ENCODE measurements at regions not wholly inside any gene's neighbourhood (a gene's known extent, or its start where the extent isn't known, plus 50 kb on each side); places are given as distances from the start of the nearest gene placed in this dataset.

DNA sequence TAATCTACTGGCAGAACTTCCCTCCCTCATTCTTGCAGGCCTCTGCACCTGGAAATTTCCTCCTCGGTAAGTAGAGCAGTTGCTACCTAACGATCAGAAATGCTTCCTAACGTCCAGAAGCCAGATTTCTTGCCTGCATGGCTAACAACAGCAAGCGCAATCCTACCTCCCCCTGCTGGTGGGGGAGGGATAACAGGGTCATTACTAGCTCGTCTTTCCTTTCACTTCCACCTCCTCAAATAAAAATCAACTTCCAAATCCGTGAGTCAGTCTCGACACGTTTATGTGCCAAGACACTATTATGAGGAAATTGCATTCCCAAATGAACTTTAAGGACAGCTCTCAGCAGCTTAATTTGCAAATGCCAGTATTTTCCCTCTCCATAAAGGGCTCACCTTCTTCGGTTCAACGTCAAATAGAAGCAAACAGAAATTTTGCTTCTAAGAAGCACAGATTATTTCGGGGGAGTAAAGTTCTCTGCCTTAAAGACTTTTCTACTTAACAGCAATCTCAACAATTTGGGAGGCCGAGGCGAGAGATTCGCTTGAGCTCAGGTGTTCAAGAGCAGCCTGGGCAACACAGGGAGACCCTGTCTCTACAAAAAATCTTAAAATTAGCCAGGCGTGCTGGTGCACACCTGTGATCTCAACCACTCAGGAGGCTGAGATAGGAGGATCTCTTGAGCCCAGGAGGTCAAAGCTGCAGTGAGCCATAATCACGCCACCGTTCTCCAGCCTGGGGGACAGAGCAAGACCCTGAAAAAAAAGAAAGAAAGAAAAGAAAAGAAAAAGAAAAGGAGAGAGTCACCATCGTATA is 188.6 kb upstream of the PSMD7 start:
- no peak overlapping the region for H3K4me3 ChIP-seq
- peak; percentile 88 for ATAC-seq
- no peaks in the 10 kb centered on the region for H3K36me3 ChIP-seq
- no peaks in the 10 kb centered on the region for H3K4me1 ChIP-seq
- H3K27ac ChIP-seq = no peak overlapping the region
- intact Hi-C loops (cut with DNase I) = no loop called here
- H3K9me3 ChIP-seq = no peaks in the 10 kb centered on the region
- DNase-seq = no peak
- H3K27me3 ChIP-seq = no peaks in the 10 kb centered on the region
- TF ChIP-seq, protein P1, sequence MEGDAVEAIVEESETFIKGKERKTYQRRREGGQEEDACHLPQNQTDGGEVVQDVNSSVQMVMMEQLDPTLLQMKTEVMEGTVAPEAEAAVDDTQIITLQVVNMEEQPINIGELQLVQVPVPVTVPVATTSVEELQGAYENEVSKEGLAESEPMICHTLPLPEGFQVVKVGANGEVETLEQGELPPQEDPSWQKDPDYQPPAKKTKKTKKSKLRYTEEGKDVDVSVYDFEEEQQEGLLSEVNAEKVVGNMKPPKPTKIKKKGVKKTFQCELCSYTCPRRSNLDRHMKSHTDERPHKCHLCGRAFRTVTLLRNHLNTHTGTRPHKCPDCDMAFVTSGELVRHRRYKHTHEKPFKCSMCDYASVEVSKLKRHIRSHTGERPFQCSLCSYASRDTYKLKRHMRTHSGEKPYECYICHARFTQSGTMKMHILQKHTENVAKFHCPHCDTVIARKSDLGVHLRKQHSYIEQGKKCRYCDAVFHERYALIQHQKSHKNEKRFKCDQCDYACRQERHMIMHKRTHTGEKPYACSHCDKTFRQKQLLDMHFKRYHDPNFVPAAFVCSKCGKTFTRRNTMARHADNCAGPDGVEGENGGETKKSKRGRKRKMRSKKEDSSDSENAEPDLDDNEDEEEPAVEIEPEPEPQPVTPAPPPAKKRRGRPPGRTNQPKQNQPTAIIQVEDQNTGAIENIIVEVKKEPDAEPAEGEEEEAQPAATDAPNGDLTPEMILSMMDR (IDR thresholded peaks at IDR 0.05) = peak; percentile 54

DNA sequence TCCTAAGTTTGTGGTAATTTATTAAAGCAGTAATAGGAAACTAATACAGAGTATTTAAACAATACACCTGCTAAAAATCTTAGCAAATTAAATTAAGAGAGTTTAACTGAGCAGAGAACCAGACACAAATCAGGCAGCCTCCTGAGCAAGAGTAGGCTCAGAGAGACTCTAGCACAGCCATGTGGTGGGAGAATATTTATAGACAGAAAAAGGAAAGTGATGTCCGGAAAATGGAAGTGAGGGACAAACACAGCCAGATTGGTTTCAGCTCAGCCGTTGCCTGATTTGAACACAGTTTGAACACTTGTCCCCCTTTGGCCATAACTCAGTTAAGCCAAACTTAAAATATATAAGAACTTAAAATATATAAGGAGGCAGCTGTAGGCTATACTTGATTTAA is 192.6 kb upstream of the PSMD7 start:
- Histone ChIP-seq H3K4me1 (no peaks in the 10 kb centered on the region), H3K36me3 (no peaks in the 10 kb centered on the region), H3K4me3 (no peak overlapping the region), H3K9me3 (no peaks in the 10 kb centered on the region), H3K27ac (no peak overlapping the region), H3K27me3 (no peaks in the 10 kb centered on the region)
- ATAC-seq (no peak), DNase-seq (no peak)
- intact Hi-C loops (cut with DNase I) = no loop called here
- TF ChIP-seq, protein P1 (IDR thresholded peaks at IDR 0.05) = no peak

DNA sequence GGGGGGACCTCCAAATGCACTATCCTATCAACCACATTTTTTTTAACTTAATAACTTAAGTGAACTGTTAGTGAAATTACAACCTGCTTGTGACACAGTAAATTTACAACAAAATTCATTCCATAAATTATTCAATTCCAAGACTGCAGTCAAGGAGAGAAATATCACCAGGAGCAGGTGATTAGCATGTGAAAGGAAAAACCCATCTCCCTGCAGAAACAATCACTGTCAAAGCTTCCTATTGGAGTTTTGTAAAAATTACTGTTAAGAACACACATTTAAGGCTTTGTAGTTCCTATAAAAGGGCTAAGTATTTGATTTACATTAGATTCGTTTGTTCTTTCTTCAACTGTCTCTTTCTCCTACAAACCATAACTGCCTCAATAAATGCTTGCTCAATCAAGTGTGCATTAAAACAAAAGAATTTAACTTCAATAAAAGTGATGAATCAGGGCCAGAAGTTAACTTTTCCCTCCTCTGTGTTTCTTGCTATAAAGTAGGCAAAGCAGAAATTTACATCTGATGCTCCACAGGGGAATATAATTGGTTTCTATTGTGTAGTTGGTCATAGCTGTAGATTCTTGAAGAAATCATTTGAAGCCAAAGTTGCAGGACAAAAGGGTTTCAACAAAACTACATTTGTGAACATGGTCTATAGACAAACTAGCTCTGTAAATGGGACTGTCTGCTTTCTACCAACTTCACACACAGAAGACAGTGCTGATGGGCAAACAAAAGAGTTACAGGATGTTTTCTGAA is 195.1 kb upstream of the PSMD7 start:
- ATAC-seq = no peak
- H3K4me3 ChIP-seq = no peak overlapping the region
- no peaks in the 10 kb centered on the region for H3K4me1 ChIP-seq
- H3K27me3 ChIP-seq = no peaks in the 10 kb centered on the region
- H3K27ac ChIP-seq = no peak overlapping the region
- no peaks in the 10 kb centered on the region for H3K9me3 ChIP-seq
- DNase-seq = no peak
- no peaks in the 10 kb centered on the region for H3K36me3 ChIP-seq
- TF ChIP-seq, protein P1 (IDR thresholded peaks at IDR 0.05) = no peak
- intact Hi-C loops (cut with DNase I) = no loop called here

DNA sequence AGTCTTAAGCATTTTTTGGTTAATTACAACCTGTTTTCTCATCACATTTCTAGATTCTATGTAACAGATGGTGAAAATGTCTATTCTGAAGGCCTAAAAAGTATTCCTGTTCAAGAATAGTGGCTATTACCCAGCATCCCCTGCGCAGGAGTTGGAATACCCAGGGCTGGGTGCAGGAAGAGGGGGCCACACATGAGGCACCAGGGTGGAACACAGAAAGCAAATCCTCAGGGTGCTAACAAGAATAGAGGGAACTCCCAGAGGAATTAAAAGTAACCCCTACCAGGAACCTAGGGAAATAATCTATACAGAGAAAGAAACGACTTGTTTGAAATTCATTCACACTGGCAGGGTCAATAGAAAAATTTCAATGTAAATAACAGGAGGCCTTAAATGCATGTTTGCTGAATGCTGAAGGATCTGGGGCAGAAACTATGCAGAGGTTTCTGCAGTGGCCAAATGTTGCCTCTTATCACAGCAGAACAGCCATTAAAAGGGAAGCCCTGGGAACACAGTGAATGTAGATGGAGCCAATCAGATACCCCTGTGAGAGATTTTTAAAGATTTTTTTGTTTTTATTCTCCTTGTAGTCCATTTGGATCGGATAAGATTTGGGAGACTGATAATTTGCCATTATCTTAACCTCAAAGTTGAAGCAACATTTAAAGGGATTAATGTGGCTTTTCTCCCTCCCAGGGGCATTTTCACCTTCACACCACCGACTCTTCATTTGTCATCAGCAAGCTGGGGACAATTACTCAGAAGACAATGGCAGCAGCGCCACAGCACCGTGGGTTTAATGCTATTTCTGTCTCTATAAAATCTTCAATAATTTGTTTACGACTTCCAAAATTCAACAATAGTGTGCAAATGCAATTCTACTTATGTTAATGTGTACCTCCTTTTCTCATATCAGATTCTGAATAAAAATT is 196.0 kb upstream of the PSMD7 start:
- H3K4me1 ChIP-seq = no peaks in the 10 kb centered on the region
- TF ChIP-seq, protein P1 (IDR thresholded peaks at IDR 0.05) = no peak
- no peak overlapping the region for H3K27ac ChIP-seq
- H3K4me3 ChIP-seq = no peak overlapping the region
- DNase-seq (no peak), ATAC-seq (no peak)
- intact Hi-C loops (cut with DNase I) = no loop called here
- H3K27me3 ChIP-seq = no peaks in the 10 kb centered on the region
- H3K9me3 ChIP-seq = no peaks in the 10 kb centered on the region
- H3K36me3 ChIP-seq = no peaks in the 10 kb centered on the region

DNA sequence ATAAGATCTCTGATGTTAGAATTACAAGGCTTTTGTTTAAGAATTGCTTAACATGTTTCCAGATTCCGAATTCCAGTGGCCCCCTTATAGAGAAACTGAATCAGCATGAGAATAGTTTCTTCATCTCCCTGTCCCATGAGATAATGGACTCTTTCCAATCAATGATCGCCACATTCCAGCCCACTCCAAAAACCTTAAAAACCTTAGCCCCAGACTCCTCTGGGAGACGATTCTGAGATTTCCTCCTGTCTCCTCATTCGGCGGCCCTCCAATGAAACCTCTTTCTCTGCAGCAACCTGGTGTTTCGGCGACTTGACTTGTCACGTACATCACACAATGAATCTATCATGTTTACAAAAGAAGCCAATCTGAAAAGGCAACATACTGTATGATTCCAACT is 197.1 kb upstream of the PSMD7 start:
- no peaks in the 10 kb centered on the region for H3K9me3 ChIP-seq

More for the DNA sequence above, 197.1 kb upstream of the PSMD7 start:
- intact Hi-C loops (cut with DNase I) = no loop called here
- Histone ChIP-seq H3K4me3 (no peak overlapping the region), H3K27me3 (no peaks in the 10 kb centered on the region), H3K4me1 (no peaks in the 10 kb centered on the region), H3K27ac (no peak overlapping the region), H3K36me3 (no peaks in the 10 kb centered on the region)
- DNase-seq (no peak), ATAC-seq (no peak)
- TF ChIP-seq, protein P1 (IDR thresholded peaks at IDR 0.05) = no peak
